ENCODE measurements at regions not wholly inside any gene's neighbourhood (a gene's known extent, or its start where the extent isn't known, plus 50 kb on each side); places are given as distances from the start of the nearest gene placed in this dataset.
"Not testable (repeated sequence)": the region's sequence is repeated elsewhere in the genome, so short reads cannot be mapped to it uniquely, and the experiment has no call there.

DNA sequence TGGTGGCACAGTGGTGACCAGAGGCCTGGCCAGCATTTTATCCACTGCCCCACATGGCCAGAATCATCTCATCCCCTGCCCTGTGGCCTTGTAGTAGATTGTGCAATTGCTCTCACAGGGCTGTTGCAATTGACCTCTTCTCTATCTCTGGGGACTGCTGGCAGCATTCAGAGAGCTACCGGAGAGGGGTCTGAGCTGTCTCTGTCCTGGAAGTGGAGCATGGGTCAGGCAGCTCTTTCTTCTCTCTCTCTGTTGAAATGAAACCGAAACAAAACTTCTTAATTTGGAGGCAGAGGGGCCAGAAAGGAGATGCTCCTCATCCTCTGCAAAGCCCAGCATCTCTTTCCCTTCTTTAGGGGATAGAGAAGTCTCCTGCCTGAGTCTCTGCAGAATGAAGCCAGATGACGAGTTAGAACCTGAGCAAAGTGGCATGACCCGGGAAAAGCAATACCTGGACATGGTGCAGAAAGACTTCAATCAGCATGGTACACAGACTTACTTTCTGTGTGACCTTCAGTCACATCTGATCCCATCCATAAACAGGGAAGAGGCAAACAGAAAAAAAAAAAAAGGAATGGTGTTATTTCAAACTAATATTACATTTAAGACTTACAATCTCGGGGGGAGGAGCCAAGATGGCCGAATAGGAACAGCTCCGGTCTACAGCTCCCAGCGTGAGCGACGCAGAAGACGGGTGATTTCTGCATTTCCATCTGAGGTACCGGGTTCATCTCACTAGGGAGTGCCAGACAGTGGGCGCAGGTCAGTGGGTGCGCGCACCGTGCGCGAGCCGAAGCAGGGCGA lies 144.5 kb upstream of the BCL6 start:
- no peaks in the 10 kb centered on the region for H3K27me3 ChIP-seq
- H3K4me3 ChIP-seq (replicated peaks in 1 of 3), result no peak overlapping the region
- no peaks in the 10 kb centered on the region for H3K4me1 ChIP-seq
- no peak overlapping the region for H3K27ac ChIP-seq
- no peak for DNase-seq
- H3K9me3 ChIP-seq, result no peaks in the 10 kb centered on the region
- TF ChIP-seq, protein P1, sequence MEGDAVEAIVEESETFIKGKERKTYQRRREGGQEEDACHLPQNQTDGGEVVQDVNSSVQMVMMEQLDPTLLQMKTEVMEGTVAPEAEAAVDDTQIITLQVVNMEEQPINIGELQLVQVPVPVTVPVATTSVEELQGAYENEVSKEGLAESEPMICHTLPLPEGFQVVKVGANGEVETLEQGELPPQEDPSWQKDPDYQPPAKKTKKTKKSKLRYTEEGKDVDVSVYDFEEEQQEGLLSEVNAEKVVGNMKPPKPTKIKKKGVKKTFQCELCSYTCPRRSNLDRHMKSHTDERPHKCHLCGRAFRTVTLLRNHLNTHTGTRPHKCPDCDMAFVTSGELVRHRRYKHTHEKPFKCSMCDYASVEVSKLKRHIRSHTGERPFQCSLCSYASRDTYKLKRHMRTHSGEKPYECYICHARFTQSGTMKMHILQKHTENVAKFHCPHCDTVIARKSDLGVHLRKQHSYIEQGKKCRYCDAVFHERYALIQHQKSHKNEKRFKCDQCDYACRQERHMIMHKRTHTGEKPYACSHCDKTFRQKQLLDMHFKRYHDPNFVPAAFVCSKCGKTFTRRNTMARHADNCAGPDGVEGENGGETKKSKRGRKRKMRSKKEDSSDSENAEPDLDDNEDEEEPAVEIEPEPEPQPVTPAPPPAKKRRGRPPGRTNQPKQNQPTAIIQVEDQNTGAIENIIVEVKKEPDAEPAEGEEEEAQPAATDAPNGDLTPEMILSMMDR (IDR thresholded peaks at IDR 0.05), result no peak
- TF ChIP-seq POLR2A (IDR thresholded peaks at IDR 0.05), result no peak
- H3K36me3 ChIP-seq, result no peaks in the 10 kb centered on the region
- intact Hi-C loops (cut with DNase I), result no loop called here
- WGBS, 2 donors, result 90 to 92% methylated on average over 20 of the region's 20 CpGs

DNA sequence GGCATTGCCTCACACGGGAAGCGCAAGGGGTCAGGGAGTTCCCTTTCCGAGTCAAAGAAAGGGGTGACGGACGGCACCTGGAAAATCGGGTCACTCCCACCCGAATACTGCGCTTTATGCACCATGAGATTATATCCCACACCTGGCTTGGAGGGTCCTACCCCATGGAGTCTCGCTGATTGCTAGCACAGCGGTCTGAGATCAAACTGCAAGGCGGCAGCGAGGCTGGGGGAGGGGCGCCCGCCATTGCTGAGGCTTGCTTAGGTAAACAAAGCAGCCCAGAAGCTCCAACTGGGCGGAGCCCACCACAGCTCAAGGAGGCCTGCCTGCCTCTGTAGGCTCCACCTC lies 145.1 kb upstream of the BCL6 start:
- H3K27ac ChIP-seq; H3K4me1 ChIP-seq; H3K4me3 ChIP-seq (replicated peaks in 1 of 3); H3K9me3 ChIP-seq; intact Hi-C loops (cut with DNase I); DNase-seq; H3K27me3 ChIP-seq; H3K36me3 ChIP-seq: not testable (repeated sequence)
- WGBS, 2 donors, result 85 to 86% methylated on average over 15 of the region's 15 CpGs

DNA sequence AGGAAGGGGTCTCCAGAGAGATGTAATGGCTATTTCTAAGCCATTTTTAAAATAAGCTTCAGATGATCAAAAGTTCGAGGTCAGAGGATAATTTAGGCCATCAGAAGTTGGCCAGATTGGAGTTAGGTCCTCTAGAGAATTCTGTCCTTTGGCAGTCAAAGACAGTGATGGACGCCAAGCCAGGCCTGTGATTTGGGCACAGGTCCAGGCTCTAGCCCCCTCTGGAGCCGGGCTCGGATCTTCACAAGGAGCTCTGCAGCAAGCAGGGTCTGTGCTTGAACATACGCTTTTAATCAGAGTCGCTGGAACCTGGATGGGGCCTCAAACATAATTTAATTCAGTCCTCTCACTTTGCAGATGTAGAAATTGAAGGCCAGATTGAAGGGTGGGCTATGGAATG lies 151.4 kb upstream of the BCL6 start:
- Histone ChIP-seq H3K36me3 (no peaks in the 10 kb centered on the region), H3K27ac (no peak overlapping the region), H3K9me3 (no peaks in the 10 kb centered on the region), H3K4me3 (replicated peaks in 1 of 3) (no peak overlapping the region), H3K4me1 (no peaks in the 10 kb centered on the region), H3K27me3 (no peaks in the 10 kb centered on the region)
- intact Hi-C loops (cut with DNase I), result no loop called here
- DNase-seq, result no peak
- WGBS, 2 donors, result 47 to 61% methylated on average over 6 of the region's 6 CpGs
- no peak for TF ChIP-seq POLR2A (IDR thresholded peaks at IDR 0.05)
- TF ChIP-seq, protein P1 (IDR thresholded peaks at IDR 0.05), result no peak

DNA sequence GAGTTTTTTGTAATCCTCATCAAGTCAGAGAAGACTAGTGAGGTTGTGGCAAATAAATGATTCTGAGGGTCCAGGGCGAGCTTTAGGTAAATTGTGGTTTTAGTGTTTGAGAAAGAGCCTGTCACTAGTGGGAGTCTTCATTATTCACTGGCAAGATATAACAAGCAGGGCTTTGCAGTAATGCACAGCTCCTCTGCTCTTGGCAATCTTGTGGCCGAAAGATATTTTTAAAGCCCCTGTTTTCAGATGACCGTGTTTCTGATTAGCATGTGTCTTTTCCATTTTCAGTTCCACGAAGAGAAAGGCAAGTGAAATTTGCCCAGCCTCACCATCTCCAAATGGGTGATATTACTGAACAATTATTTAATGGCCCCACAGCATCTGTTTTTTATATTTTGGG lies 154.0 kb upstream of the BCL6 start:
- Histone ChIP-seq H3K9me3 (no peaks in the 10 kb centered on the region), H3K27ac (no peak overlapping the region), H3K27me3 (no peaks in the 10 kb centered on the region), H3K36me3 (no peaks in the 10 kb centered on the region), H3K4me3 (replicated peaks in 1 of 3) (no peak overlapping the region), H3K4me1 (no peaks in the 10 kb centered on the region)
- 90 to 93% methylated on average over 4 of the region's 4 CpGs for WGBS, 2 donors
- intact Hi-C loops (cut with DNase I), result no loop called here
- no peak for DNase-seq
- TF ChIP-seq POLR2A (IDR thresholded peaks at IDR 0.05), result no peak
- TF ChIP-seq, protein P1 (IDR thresholded peaks at IDR 0.05), result no peak

DNA sequence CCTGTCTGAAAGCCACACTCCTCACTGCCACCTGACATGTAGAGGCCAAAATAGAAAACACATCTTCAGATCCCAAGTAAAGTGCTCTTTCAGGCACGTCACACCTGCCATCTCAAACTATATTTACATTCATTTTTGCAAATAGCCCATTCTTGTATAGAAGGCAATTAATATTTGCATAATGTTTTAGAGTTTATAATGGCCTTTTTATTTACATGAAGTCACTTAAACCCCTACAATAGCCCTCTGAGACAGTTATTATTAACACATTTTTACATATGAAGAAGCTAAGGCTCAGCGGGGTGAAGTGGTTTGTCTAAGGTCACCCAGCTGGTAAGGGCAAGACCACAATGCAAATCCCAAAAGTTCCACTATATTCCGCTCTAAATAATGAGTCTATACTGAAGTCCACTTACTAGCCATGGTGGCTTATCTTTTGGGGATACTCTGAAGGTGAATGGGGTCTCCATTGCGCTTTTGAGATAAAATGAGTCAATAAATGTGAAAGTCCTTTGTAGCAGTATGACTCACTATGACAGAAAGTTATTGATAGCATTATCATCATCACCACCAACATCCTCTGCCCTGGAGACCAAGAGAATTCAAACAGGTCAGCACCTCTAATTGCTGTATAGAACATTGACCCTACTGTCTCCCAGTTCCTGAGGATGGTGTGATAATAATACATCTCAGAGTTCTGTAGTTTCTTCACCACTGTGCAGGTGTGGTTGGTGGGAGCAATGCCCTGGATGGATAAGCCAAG lies 155.9 kb upstream of the BCL6 start:
- DNase-seq, result no peak
- Histone ChIP-seq H3K4me3 (replicated peaks in 1 of 3) (no peak overlapping the region), H3K27me3 (no peaks in the 10 kb centered on the region), H3K9me3 (no peaks in the 10 kb centered on the region), H3K36me3 (no peaks in the 10 kb centered on the region), H3K27ac (no peak overlapping the region), H3K4me1 (no peaks in the 10 kb centered on the region)
- intact Hi-C loops (cut with DNase I), result no loop called here
- TF ChIP-seq, protein P1 (IDR thresholded peaks at IDR 0.05), result no peak
- no peak for TF ChIP-seq POLR2A (IDR thresholded peaks at IDR 0.05)
- WGBS, 2 donors, result 87 to 89% methylated on average over 4 of the region's 4 CpGs

Measured in thyroid gland (tissue), 4 donors.